HG02840 (cell line): ENCODE measurements at regions not wholly inside any gene's neighbourhood (a gene's known extent, or its start where the extent isn't known, plus 50 kb on each side); places are given as distances from the start of the nearest gene placed in this dataset.

ENCODE experiments used
- ATAC-seq: cut with Tn5 transposase; IDR thresholded peaks from one replicate; pipeline ENCODE4 v1.9.1; 2021; ENCODE audit warnings: mild to moderate bottlenecking, moderate library complexity, moderate number of reproducible peaks; ENCODE audit not compliant: unreplicated experiment, low FRiP score

- no peak for ATAC-seq
Measured at GRCh38 chr5:6041977-6042550, 336.3 kb downstream of the MED10 start.

GRCh38 chr5:6039111-6039510 lies 339.2 kb downstream of the MED10 start:
- no peak for ATAC-seq

DNA sequence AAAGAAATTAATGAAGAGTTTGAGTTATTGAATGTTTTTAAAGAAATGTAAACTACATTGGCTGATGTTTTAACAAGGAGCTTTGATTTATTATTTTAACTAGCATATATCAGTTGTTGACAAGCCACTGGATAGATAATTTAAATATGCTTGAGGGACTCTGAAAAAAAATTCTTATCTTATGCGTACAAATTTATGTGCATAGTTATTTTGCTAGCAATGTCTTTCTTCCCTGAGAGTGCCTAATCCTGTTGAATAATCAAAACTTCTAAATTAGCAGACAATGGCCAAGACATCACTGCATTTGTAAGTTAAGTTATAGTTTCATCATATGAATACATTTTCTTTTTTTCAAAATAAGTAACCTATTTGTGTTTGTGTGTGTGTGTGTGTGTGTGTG lies 342.3 kb downstream of the MED10 start:
- ATAC-seq, result no peak

DNA sequence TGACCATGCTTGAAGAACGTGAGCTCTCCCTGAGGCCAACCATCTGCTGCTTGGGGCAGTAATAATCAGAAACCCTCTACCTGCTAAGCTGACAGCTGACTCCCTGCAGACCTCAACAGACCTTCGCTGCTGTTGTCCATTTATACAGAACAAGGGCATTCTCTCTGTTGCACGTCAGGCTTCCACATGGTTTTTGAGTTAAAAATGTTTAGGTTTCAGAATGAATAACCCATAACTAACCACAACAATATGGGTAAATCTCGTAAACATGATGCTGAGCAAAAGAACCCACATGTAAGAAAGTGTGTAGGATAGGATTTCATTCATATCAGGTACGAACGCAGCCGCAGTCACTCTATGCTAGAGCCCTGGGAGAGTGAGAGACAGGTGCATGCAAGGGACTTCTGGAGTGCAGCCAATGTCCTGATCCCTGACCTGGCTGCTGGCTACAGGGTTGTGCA lies 348.5 kb downstream of the MED10 start:
- ATAC-seq, result no peak

GRCh38 chr5:6026766-6027406 lies 351.5 kb downstream of the MED10 start:
- no peak for ATAC-seq

DNA sequence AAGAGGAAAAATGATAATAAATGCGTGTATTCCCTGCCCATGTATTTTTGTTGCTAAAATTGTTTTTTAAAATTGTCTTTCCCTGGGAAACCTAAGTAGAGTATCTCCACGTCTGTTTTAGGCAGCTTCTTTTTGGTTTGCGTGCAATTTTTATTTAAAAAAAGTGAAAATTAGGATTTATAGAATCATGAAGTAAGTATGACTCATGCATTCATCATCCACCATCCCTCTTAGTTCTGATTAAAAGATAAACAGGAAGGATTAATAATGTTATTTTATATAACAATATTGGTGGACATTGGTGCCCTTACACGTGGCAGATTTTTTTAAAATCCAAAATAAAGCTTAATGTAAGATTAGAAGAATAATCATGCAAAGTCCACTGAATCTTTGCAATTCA lies 358.7 kb downstream of the MED10 start:
- ATAC-seq, result no peak

DNA sequence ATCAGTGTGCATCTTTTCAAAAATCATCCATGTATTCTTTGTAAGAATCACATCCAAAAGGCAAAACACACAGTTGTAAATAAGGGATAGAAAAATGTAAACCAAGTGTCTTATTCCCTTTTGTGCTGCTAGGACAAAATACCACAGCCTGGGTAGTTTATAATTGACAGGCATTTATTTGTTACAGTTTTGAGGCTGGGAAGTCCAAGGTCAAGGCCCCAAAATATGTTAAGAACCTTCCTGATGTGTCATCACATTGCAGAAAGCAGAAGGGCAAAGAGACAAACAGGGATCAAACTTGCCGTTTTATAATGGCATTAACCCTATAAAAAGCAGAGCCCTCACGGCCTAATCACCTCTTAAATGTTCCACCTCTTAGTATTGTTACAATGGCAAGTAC lies 364.8 kb downstream of the MED10 start:
- ATAC-seq, result no peak

DNA sequence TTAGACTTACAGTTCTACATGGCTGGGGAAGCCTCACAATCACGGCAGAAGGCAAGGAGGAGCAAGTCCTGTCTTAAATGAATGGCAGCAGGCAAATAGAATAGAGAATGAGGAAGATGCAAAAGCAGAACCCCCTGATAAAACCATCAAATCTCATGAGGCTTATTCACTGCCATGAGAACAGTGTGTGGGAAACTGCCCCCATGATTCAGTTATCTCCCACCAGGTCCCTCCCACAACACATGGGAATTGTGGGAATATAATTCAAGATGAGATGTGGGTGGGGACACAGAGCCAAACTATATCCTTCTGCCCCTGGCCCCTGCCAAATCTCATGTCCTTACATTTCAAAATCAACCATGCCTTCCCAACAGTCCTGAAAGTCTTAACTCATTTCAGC lies 367.1 kb downstream of the MED10 start:
- no peak for ATAC-seq

DNA sequence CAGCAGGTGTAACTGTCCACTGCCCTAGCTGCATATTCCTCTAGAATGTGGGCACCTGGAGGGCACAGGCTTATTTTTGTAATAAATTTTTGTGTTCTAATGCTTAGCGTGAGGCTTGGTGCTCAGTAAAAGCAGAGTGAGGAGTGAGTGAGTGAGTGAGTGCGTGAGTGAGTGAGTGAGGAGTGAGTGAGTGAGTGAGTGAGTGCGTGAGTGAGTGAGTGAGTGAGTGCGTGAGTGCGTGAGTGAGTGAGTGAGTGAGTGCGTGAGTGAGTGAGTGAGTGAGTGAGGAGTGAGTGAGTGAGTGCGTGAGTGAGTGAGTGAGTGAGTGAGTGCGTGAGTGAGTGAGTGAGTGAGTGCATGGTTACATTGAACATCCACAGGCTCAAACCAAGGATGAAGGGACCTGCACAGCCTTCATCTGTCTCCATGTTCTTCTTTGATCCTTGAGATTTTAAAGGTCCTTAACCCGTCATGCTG lies 371.5 kb downstream of the MED10 start:
- ATAC-seq, result no peak

DNA sequence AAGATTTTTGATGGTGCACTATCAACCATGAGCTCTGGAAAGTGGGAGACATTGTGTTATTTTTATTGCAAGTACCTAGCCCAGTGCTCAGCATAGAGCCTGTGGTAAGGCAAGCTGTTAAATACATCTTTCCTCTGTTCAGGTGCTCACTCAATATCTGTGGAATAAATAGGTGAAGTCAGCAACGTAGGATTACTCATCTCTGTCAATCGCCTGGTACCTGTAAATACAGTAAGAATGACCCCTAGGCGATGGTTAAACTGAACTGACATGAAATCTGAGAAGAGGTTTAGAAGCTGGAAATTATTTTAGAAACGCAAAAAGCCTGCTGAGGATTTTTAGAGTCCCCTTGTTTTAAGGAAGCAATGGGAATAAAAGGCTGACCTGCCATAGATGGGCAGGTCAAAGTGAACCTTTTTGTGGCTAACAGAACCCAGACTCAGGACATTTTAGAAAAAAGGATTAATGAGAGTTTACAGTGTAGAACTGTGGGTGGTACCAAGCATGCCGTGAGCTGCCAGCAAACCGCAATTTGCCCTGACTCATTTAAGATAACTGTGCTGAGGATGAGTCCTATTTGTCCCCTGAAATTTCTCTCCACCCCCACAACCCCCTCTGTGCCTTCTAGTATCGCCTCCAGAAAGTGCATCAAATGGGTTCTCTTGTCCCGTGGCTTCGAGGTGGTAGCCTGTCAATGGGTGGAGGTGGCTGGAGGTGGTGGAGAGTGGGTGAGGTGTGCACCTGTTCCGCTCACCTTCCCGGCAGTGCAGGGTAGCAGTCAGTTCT lies 375.1 kb downstream of the MED10 start:
- ATAC-seq, result no peak

DNA sequence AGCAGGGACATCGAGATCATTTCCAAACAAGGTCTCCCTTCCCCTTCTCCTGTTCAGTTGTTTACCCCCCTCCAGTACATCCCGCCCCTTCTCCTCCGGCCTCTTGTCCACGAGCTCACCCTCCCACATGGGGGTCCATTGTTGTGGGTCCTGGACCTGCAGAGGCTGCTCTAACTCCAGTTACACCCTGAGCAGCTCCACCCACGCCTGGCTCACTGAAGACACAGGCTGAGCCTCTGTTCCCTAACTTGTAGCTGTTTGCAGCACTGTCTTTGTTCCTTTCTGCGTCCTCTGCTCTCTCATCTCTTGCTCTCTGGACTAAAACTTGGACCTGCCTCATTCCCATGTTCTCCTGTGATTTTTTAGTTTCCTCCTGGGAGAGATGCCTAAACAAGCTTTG lies 377.5 kb downstream of the MED10 start:
- ATAC-seq, result no peak

DNA sequence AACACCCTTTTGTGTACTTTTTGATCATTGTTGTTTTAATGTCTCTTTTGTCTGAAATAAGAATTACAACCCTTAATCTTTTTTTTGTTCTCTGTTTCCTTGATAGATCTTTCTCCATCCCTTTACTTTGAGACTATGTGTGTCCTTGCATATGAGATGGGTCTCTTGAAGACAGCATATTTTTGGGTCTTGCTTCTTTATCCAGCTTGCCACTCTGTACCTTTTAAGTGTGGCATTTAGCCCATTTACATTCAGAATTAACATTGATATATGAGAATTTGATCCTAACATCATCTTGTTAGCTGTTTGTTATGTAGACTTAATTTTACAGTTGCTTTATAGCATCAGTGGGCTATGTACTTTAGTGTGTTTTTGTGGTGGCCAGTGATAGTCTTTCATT lies 382.5 kb downstream of the MED10 start:
- ATAC-seq, result no peak

DNA sequence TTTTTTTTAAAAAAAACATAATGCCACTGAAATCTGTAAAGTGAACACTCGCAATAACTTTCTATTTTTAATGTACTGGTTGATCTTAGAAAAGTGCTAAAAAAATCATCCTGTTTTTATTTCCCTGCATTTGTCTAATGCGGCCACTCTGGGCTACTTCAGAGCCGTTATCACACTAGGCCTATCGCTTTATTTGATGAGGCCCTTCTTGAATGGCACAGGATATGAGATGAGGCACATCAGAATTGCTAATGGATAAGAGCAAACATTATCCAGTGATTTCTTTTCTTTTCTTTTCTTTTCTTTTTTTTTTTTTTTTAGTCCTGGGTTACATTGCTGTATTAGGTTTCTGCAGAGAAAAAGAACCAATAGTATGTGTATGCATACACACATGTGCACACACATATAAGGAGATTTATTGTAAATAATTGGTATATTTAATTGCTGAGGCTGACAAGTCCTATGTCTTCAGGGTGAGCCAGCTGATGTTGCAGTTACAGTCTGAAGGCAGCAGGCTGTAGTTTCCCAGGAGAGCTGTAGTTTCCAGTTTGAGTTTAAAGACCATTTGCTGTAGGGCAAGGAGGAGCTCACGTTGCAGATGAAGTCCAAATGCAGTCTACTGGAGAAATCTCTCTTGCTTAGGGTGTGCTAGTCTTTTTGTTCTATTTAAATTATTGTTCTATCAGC lies 391.7 kb downstream of the MED10 start:
- ATAC-seq, result no peak

DNA sequence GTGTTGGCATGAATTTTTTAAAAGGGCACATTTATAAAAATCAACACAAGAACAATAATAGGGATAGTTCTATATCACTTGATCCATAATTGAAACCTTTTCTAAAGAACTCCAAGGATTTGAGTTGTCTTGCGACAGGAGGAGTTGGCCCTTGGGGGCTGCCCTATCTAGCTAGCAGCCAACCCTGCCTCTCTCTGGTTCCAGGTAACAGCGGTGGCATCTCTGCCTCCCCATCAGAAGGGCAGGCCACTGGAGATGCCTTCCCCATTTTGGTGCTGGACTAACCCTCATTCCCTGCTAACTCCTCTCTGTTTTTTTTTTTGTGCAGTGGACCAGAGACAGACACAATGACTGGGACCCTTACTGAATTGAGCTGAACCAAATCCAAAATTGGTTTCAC lies 393.0 kb downstream of the MED10 start:
- ATAC-seq, result no peak

DNA sequence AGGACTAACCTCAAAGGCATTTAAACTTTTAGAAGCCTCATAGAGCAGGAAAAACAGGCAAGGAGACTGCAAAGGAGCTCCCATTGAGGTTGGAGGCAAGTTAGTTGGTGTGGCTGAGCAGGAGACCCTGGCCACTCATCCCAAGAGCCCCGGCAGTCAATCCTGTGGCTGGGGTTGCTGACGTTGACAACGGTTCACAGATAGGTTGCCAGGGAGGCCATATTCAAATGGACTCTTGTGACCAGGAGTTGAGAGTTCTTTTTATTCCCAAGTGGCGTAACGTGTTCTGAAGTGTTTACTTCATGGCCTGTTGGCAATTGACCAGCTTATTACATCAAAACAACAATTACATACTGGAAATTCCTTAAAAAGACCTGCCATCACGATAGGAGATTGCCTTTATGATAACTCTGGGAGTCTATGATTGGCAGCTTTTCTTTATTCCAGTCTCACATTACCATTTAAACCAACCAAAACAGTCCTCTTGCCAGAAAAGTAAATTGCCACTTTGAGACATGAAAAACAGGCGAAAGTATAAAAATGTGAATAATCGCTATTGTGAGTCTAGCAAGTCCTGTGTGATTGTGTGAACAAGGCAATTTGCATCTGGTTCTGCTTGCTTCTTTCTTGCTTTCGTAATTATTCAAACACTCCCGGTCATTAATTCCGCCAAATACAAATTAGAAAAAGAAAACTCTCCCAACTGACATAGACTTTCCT lies 394.9 kb downstream of the MED10 start:
- ATAC-seq, result no peak

DNA sequence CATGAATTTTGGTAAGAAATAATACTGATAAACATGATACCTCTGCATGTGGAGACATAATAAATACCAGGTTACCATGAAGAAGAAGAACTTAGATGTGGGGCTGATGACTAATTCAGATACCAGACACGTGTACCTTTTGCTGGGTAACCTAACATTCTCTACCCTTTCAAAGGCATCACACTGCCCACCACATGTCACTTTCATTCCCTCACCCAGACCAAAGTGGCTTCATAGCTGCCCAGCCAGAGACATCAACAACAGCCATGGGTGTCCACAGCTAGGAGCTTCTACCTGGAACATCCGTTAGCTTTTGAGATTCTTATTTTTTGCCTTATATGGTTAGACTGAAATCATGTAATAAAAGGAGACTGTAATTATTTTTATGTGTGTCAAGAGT lies 396.8 kb downstream of the MED10 start:
- ATAC-seq, result no peak

GRCh38 chr5:5980538-5980895 lies 397.8 kb downstream of the MED10 start:
- ATAC-seq, result no peak

GRCh38 chr5:5979761-5980537 lies 398.4 kb downstream of the MED10 start:
- no peak for ATAC-seq

DNA sequence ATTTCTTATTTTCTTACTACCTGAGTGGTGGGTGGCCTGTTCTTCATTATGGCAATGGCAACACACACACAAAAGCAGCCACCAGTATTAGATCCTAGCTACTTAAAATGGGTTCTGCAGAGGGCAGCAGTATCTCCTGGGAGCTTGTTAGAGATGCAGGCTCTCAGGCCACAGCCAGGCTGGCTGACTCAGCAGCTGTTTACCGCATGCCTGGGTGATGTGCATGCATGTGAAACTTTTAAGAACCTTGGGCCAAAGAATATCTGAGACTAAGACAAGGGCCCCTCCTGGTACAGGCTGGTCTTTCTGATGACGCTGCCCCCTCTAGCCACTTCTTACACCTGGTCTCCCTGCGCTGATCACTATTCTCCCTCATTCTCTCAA lies 399.0 kb downstream of the MED10 start:
- ATAC-seq, result no peak
